ENCODE measurements at regions not wholly inside any gene's neighbourhood (a gene's known extent, or its start where the extent isn't known, plus 50 kb on each side); places are given as distances from the start of the nearest gene placed in this dataset.
A peak's percentile ranks its signal among the peaks of the same experiment; 100 is the strongest.

GRCh38 chr22:49088801-49089791 is 738.6 kb downstream of the BRD1 start:
- Histone ChIP-seq H3K27me3 (replicated peaks in 1 of 7) (peaks cover 0 to 80% (median 0%) of the 10 kb centered on the region in 7 donors), H3K27ac (no peak overlapping the region), H3K36me3 (no peaks in the 10 kb centered on the region), H3K4me3 (no peak overlapping the region), H3K4me1 (no peaks in the 10 kb centered on the region), H3K9me3 (no peaks in the 10 kb centered on the region)
- intact Hi-C loops (cut with DNase I; ENCODE audit: low total_unique reads) = no loop called here
- DNase-seq = peak; percentile 64
- 69 to 78% (median 74%) methylated on average over 29 to 35 of the region's 35 CpGs for WGBS, 5 donors
- TF ChIP-seq, protein P1, sequence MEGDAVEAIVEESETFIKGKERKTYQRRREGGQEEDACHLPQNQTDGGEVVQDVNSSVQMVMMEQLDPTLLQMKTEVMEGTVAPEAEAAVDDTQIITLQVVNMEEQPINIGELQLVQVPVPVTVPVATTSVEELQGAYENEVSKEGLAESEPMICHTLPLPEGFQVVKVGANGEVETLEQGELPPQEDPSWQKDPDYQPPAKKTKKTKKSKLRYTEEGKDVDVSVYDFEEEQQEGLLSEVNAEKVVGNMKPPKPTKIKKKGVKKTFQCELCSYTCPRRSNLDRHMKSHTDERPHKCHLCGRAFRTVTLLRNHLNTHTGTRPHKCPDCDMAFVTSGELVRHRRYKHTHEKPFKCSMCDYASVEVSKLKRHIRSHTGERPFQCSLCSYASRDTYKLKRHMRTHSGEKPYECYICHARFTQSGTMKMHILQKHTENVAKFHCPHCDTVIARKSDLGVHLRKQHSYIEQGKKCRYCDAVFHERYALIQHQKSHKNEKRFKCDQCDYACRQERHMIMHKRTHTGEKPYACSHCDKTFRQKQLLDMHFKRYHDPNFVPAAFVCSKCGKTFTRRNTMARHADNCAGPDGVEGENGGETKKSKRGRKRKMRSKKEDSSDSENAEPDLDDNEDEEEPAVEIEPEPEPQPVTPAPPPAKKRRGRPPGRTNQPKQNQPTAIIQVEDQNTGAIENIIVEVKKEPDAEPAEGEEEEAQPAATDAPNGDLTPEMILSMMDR (IDR thresholded peaks at IDR 0.05 in 8 of 11, conservative IDR thresholded peaks at IDR 0.05 in 3 of 11) = no peak
- TF ChIP-seq POLR2AphosphoS5 (IDR thresholded peaks at IDR 0.05) (no peak), POLR2A (IDR thresholded peaks at IDR 0.05) (no peak)

DNA sequence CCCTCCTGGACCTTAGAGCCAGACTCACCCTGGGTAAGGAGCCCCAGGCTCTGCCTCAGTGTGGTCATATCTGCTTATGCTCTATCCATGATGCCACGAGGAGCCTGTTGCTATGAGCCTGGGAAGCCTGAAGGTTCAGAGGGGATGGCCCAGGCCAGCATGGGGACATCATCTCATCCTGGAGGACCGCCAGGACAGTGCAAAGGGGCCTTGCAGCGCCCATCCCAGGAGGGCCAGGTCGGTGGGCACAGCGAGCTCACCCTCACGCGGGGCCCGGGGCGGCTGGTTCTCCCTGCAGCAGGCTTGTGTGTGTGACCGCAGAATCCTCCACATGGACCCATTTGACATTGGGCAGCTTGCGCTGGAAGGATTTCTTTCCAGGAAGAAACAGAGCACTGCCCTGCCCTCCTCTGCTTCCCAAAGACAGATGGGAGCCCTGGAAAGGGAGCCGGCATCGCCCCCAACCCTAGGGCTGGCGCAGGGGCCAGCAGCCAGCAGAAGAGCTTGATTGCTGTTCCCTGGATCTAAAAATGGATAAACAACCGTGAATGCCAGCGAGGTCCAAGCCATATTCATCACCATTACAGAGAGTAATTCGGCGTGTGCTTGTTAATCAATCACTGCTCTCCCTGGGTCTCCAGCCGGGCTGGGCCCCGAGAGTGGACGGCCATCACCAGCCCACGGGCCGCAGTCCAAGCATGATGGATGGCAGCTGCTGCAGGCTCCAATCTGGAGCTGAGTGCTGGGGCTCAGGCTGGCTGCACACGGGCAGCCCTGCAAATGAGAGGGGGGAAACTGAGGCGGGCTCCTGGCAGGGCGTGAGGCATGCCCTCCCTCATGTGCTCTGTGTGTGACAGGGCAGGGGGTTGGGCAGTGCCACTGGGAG is 739.7 kb downstream of the BRD1 start:
- WGBS, 5 donors = 66 to 71% (median 70%) methylated on average over 18 to 26 of the region's 26 CpGs
- Histone ChIP-seq H3K36me3 (no peaks in the 10 kb centered on the region), H3K27me3 (replicated peaks in 1 of 7) (peaks cover 0 to 82% (median 0%) of the 10 kb centered on the region in 7 donors), H3K27ac (no peak overlapping the region), H3K4me3 (no peak overlapping the region), H3K9me3 (no peaks in the 10 kb centered on the region), H3K4me1 (no peaks in the 10 kb centered on the region)
- DNase-seq = peak; percentile 54
- intact Hi-C loops (cut with DNase I; ENCODE audit: low total_unique reads) = no loop called here
- TF ChIP-seq, protein P1 (IDR thresholded peaks at IDR 0.05 in 8 of 11, conservative IDR thresholded peaks at IDR 0.05 in 3 of 11) = no peak
- TF ChIP-seq POLR2AphosphoS5 (IDR thresholded peaks at IDR 0.05) (no peak), POLR2A (IDR thresholded peaks at IDR 0.05) (no peak)

DNA sequence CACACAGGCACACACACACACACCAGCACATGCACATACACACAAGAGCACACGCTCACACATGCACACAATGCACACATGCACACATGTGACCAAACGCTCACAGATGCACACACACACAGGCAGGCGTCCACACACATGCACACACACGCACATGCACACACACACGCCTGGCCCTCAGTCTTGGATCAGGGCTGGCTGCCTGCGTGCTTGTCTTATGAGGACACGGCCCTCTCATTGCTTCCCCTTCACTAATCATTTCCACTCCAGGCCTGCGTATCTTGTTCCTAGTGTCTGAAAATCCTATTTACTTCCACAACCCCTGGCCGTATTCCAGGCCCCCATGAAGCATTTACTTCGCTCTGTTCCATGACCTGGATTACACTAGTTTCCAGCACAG is 740.5 kb downstream of the BRD1 start:
- peaks cover 0 to 74% (median 0%) of the 10 kb centered on the region in 7 donors for H3K27me3 ChIP-seq (replicated peaks in 1 of 7)
- H3K27ac ChIP-seq = no peak overlapping the region
- no peaks in the 10 kb centered on the region for H3K9me3 ChIP-seq
- 65 to 79% (median 69%) methylated on average over 10 of the region's 10 CpGs for WGBS, 5 donors
- H3K36me3 ChIP-seq = no peaks in the 10 kb centered on the region
- no peaks in the 10 kb centered on the region for H3K4me1 ChIP-seq
- DNase-seq = peak; percentile 36
- H3K4me3 ChIP-seq = no peak overlapping the region
- TF ChIP-seq POLR2A (IDR thresholded peaks at IDR 0.05) (no peak), POLR2AphosphoS5 (IDR thresholded peaks at IDR 0.05) (no peak)
- TF ChIP-seq, protein P1 (IDR thresholded peaks at IDR 0.05 in 8 of 11, conservative IDR thresholded peaks at IDR 0.05 in 3 of 11) = no peak
- intact Hi-C loops (cut with DNase I; ENCODE audit: low total_unique reads) = no loop called here

All from spleen (tissue), 11 donors.